ENCODE measurements at regions not wholly inside any gene's neighbourhood (a gene's known extent, or its start where the extent isn't known, plus 50 kb on each side); places are given as distances from the start of the nearest gene placed in this dataset.

DNA sequence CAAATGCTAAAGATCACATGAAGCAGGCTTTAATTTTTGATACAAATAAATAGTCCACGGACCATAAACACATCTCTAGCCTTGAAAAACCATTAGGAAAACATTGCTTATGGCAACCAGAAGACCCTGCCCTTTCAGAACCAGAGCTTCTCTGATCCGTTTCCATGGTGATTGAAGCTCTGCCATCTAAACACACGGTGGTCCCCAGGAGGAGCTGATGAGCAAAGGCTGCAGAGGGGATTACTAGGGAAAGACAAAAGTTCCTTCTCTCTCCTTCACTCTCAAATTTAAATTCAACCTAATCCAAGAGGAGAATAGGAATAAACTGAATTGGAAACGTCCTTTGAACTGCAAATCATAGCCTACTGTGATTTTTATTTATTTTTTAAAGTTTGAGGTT is 122.0 kb upstream of the ATP10A start:
- H3K4ac ChIP-seq (ENCODE audit: low read depth, low read length) = no peak overlapping the region
- peak; percentile 11 for DNase-seq
- H4K5ac ChIP-seq (ENCODE audit: low read length) = no peak overlapping the region
- no peak overlapping the region for H2BK5ac ChIP-seq (ENCODE audit: low read length)
- H3K18ac ChIP-seq (ENCODE audit: low read length) = no peak overlapping the region
- H3K4me1 ChIP-seq (ENCODE audit: control insufficient read depth, low read depth, low read length) = no peaks in the 10 kb centered on the region
- no peak overlapping the region for H3K23ac ChIP-seq (ENCODE audit: low read length)
- no peaks in the 10 kb centered on the region for H3K79me2 ChIP-seq (ENCODE audit: control insufficient read depth, insufficient read depth, low read length)
- no peak overlapping the region for H3K4me3 ChIP-seq (ENCODE audit: low read length)
- WGBS (ENCODE audit: extremely low coverage, insufficient coverage, low lambda C conversion rate) = no CpG with 5 or more reads among the region's 4 CpGs
- H2BK15ac ChIP-seq (replicated peaks; ENCODE audit: low read depth) = no peak overlapping the region
- H3K79me1 ChIP-seq (ENCODE audit: low read length) = no peaks in the 10 kb centered on the region
- no peak overlapping the region for H4K8ac ChIP-seq (ENCODE audit: low read depth, low read length)
- no peak overlapping the region for H3K27ac ChIP-seq (ENCODE audit: low read depth, low read length)
- H3K27me3 ChIP-seq (ENCODE audit: insufficient read depth, low read length, poor library complexity) = no peaks in the 10 kb centered on the region
- no peak overlapping the region for H3K9ac ChIP-seq (ENCODE audit: low read length)
- no peak overlapping the region for H2AK5ac ChIP-seq (ENCODE audit: low read length)
- H3K4me2 ChIP-seq (ENCODE audit: low read length) = no peak overlapping the region
- no peak overlapping the region for H3K56ac ChIP-seq (ENCODE audit: low read length)
- no peak overlapping the region for H2BK120ac ChIP-seq (ENCODE audit: low read depth, low read length)
- H3K36me3 ChIP-seq (ENCODE audit: control insufficient read depth, insufficient read depth, low read length) = no peaks in the 10 kb centered on the region

DNA sequence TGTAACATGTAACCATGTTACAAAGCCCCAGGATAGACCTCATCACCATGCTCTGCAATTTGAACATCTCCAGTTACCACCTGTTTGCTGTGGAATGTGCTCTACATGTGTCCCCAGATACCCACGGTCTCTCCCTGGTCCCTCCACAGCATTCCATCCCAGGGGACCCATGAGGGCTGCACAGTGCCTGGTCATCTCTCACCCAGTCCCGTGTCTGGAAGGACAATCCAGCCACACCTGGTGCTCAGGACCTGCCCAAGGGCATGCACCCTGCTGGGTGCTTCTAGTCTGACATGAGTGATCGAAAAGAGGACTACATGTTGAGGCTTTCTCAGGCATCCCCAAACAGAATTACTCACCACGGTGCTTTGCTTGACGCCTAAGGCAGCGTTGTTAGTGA is 119.6 kb upstream of the ATP10A start:
- H2BK5ac ChIP-seq (ENCODE audit: low read length) = no peak overlapping the region
- H3K4me3 ChIP-seq (ENCODE audit: low read length) = no peak overlapping the region
- H3K79me2 ChIP-seq (ENCODE audit: control insufficient read depth, insufficient read depth, low read length) = no peaks in the 10 kb centered on the region
- H3K4me1 ChIP-seq (ENCODE audit: control insufficient read depth, low read depth, low read length) = no peaks in the 10 kb centered on the region
- no peak overlapping the region for H3K23ac ChIP-seq (ENCODE audit: low read length)
- no peaks in the 10 kb centered on the region for H3K79me1 ChIP-seq (ENCODE audit: low read length)
- H3K4ac ChIP-seq (ENCODE audit: low read depth, low read length) = no peak overlapping the region
- no peak for DNase-seq
- H3K9ac ChIP-seq (ENCODE audit: low read length) = no peak overlapping the region
- no CpG with 5 or more reads among the region's 6 CpGs for WGBS (ENCODE audit: extremely low coverage, insufficient coverage, low lambda C conversion rate)
- no peak overlapping the region for H3K56ac ChIP-seq (ENCODE audit: low read length)
- no peak overlapping the region for H3K18ac ChIP-seq (ENCODE audit: low read length)
- H2BK15ac ChIP-seq (replicated peaks; ENCODE audit: low read depth) = no peak overlapping the region
- no peaks in the 10 kb centered on the region for H3K27me3 ChIP-seq (ENCODE audit: insufficient read depth, low read length, poor library complexity)
- H3K4me2 ChIP-seq (ENCODE audit: low read length) = no peak overlapping the region
- H4K8ac ChIP-seq (ENCODE audit: low read depth, low read length) = no peak overlapping the region
- no peak overlapping the region for H2AK5ac ChIP-seq (ENCODE audit: low read length)
- no peak overlapping the region for H2BK120ac ChIP-seq (ENCODE audit: low read depth, low read length)
- H4K5ac ChIP-seq (ENCODE audit: low read length) = no peak overlapping the region
- no peak overlapping the region for H3K27ac ChIP-seq (ENCODE audit: low read depth, low read length)
- H3K36me3 ChIP-seq (ENCODE audit: control insufficient read depth, insufficient read depth, low read length) = no peaks in the 10 kb centered on the region

DNA sequence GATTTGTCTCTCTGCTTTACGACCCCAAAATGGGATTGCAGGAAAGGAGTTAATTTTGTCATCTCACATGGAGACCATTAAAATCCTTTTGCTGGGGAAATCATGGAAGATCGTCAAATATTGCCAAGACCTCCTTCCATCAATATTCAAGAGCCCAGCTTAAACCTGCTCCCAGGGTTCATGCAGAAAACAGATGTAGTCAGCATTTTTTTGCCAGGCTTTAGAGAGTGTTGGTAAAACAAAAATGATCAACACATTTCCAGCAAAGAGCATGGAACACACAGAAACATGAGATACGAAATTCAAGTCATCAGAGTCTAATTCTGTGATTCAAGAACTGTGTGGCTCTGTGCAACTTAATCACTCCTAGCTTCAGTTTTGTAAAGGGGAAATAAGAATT is 118.0 kb upstream of the ATP10A start:
- no CpG with 5 or more reads among the region's 3 CpGs for WGBS (ENCODE audit: extremely low coverage, insufficient coverage, low lambda C conversion rate)
- H3K36me3 ChIP-seq (ENCODE audit: control insufficient read depth, insufficient read depth, low read length) = no peaks in the 10 kb centered on the region
- H3K27ac ChIP-seq (ENCODE audit: low read depth, low read length) = no peak overlapping the region
- no peak overlapping the region for H3K23ac ChIP-seq (ENCODE audit: low read length)
- H3K9ac ChIP-seq (ENCODE audit: low read length) = no peak overlapping the region
- H3K4me3 ChIP-seq (ENCODE audit: low read length) = no peak overlapping the region
- no peak overlapping the region for H3K4me2 ChIP-seq (ENCODE audit: low read length)
- no peaks in the 10 kb centered on the region for H3K27me3 ChIP-seq (ENCODE audit: insufficient read depth, low read length, poor library complexity)
- no peak for DNase-seq
- H2BK5ac ChIP-seq (ENCODE audit: low read length) = no peak overlapping the region
- no peak overlapping the region for H3K56ac ChIP-seq (ENCODE audit: low read length)
- H2AK5ac ChIP-seq (ENCODE audit: low read length) = no peak overlapping the region
- H4K5ac ChIP-seq (ENCODE audit: low read length) = no peak overlapping the region
- H3K4ac ChIP-seq (ENCODE audit: low read depth, low read length) = no peak overlapping the region
- no peaks in the 10 kb centered on the region for H3K79me1 ChIP-seq (ENCODE audit: low read length)
- no peak overlapping the region for H4K8ac ChIP-seq (ENCODE audit: low read depth, low read length)
- no peaks in the 10 kb centered on the region for H3K4me1 ChIP-seq (ENCODE audit: control insufficient read depth, low read depth, low read length)
- no peaks in the 10 kb centered on the region for H3K79me2 ChIP-seq (ENCODE audit: control insufficient read depth, insufficient read depth, low read length)
- no peak overlapping the region for H3K18ac ChIP-seq (ENCODE audit: low read length)
- no peak overlapping the region for H2BK120ac ChIP-seq (ENCODE audit: low read depth, low read length)
- H2BK15ac ChIP-seq (replicated peaks; ENCODE audit: low read depth) = no peak overlapping the region

DNA sequence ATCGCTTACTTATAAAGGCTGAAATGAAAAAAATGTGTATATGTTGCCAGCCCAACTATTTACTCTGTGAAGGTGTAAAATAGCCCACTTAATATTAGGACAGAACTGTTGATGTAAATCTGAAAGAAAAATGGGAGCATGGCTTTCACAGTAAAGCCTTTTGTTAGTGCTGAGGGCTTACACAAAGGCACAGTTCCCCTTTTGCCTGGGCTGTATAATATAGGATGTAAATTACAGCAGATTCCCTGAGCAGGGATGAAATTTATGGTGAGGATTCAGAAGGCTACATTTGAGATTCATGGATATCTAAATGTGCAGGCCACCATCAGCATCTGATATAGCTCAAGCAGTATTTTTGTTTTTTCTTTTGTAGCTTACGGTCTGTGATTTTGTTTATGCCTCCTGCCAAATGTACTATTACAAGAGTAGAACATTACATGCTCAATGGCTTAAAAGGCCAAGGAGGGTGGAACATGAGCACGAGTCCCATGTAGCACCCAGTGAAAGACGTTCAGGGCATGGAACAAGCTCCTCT is 109.1 kb upstream of the ATP10A start:
- Histone ChIP-seq H3K56ac (ENCODE audit: low read length) (no peak overlapping the region), H2BK5ac (ENCODE audit: low read length) (no peak overlapping the region), H3K4me3 (ENCODE audit: low read length) (no peak overlapping the region), H2BK120ac (ENCODE audit: low read depth, low read length) (no peak overlapping the region), H3K4ac (ENCODE audit: low read depth, low read length) (no peak overlapping the region), H3K79me2 (ENCODE audit: control insufficient read depth, insufficient read depth, low read length) (no peaks in the 10 kb centered on the region), H3K79me1 (ENCODE audit: low read length) (no peaks in the 10 kb centered on the region), H3K27ac (ENCODE audit: low read depth, low read length) (no peak overlapping the region), H3K36me3 (ENCODE audit: control insufficient read depth, insufficient read depth, low read length) (no peaks in the 10 kb centered on the region), H3K4me2 (ENCODE audit: low read length) (no peak overlapping the region), H2BK15ac (replicated peaks; ENCODE audit: low read depth) (no peak overlapping the region), H3K27me3 (ENCODE audit: insufficient read depth, low read length, poor library complexity) (no peaks in the 10 kb centered on the region), H4K8ac (ENCODE audit: low read depth, low read length) (no peak overlapping the region), H3K4me1 (ENCODE audit: control insufficient read depth, low read depth, low read length) (no peaks in the 10 kb centered on the region), H2AK5ac (ENCODE audit: low read length) (no peak overlapping the region), H3K18ac (ENCODE audit: low read length) (no peak overlapping the region), H4K5ac (ENCODE audit: low read length) (no peak overlapping the region), H3K9ac (ENCODE audit: low read length) (no peak overlapping the region), H3K23ac (ENCODE audit: low read length) (no peak overlapping the region)
- no peak for DNase-seq
- no CpG with 5 or more reads among the region's 4 CpGs for WGBS (ENCODE audit: extremely low coverage, insufficient coverage, low lambda C conversion rate)

DNA sequence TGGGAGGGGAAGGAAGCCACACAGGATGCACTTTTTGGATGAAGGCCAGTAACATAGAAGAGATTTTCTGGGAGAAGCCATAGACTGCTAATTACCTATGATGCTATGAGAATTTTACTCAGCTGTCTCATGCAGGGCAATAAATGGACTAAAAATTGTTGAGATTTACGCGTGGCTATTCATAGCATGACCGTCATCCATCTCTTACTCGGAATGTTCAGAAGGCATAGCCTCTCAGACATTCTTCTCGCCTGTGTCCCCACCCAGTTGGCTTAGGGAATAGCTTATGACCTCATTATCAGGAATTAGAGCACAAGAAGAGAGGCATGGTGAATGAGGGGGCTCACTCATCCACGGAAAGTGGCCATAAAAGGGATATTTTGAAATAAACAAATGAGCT is 107.9 kb upstream of the ATP10A start:
- H4K5ac ChIP-seq (ENCODE audit: low read length) = no peak overlapping the region
- H3K79me1 ChIP-seq (ENCODE audit: low read length) = no peaks in the 10 kb centered on the region
- no peak overlapping the region for H3K56ac ChIP-seq (ENCODE audit: low read length)
- H2BK5ac ChIP-seq (ENCODE audit: low read length) = no peak overlapping the region
- H3K9ac ChIP-seq (ENCODE audit: low read length) = no peak overlapping the region
- H3K36me3 ChIP-seq (ENCODE audit: control insufficient read depth, insufficient read depth, low read length) = no peaks in the 10 kb centered on the region
- no peaks in the 10 kb centered on the region for H3K4me1 ChIP-seq (ENCODE audit: control insufficient read depth, low read depth, low read length)
- H3K79me2 ChIP-seq (ENCODE audit: control insufficient read depth, insufficient read depth, low read length) = no peaks in the 10 kb centered on the region
- H4K8ac ChIP-seq (ENCODE audit: low read depth, low read length) = no peak overlapping the region
- no peak overlapping the region for H2AK5ac ChIP-seq (ENCODE audit: low read length)
- H3K4ac ChIP-seq (ENCODE audit: low read depth, low read length) = no peak overlapping the region
- no peak overlapping the region for H2BK120ac ChIP-seq (ENCODE audit: low read depth, low read length)
- no CpG with 5 or more reads among the region's 6 CpGs for WGBS (ENCODE audit: extremely low coverage, insufficient coverage, low lambda C conversion rate)
- no peak overlapping the region for H3K4me2 ChIP-seq (ENCODE audit: low read length)
- H3K27me3 ChIP-seq (ENCODE audit: insufficient read depth, low read length, poor library complexity) = no peaks in the 10 kb centered on the region
- no peak overlapping the region for H3K4me3 ChIP-seq (ENCODE audit: low read length)
- H3K27ac ChIP-seq (ENCODE audit: low read depth, low read length) = no peak overlapping the region
- H3K23ac ChIP-seq (ENCODE audit: low read length) = no peak overlapping the region
- H3K18ac ChIP-seq (ENCODE audit: low read length) = no peak overlapping the region
- no peak overlapping the region for H2BK15ac ChIP-seq (replicated peaks; ENCODE audit: low read depth)
- no peak for DNase-seq

DNA sequence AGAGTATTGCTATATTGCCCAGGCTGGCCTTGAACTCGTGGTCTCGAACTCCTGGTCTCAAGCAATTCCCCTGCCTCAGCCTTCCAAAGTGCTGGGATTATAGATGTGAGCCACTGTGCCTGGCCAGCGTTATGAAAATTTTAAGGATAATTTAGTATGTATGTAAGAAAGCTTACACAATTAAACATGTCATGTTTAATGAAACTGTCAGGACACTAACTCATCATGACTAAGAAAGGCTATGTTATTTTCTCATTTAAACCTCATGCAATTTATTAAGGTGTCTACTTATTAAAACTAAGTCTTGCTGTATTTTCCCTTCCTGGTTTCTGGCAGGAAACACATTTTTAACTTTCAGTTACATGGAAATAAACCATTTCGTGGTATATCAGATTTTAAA is 106.8 kb upstream of the ATP10A start:
- no peak overlapping the region for H3K27ac ChIP-seq (ENCODE audit: low read depth, low read length)
- DNase-seq = no peak
- H3K9ac ChIP-seq (ENCODE audit: low read length) = no peak overlapping the region
- H2AK5ac ChIP-seq (ENCODE audit: low read length) = no peak overlapping the region
- no peak overlapping the region for H3K4ac ChIP-seq (ENCODE audit: low read depth, low read length)
- H3K56ac ChIP-seq (ENCODE audit: low read length) = no peak overlapping the region
- H3K23ac ChIP-seq (ENCODE audit: low read length) = no peak overlapping the region
- no peaks in the 10 kb centered on the region for H3K4me1 ChIP-seq (ENCODE audit: control insufficient read depth, low read depth, low read length)
- H4K5ac ChIP-seq (ENCODE audit: low read length) = no peak overlapping the region
- no CpG with 5 or more reads among the region's 4 CpGs for WGBS (ENCODE audit: extremely low coverage, insufficient coverage, low lambda C conversion rate)
- no peak overlapping the region for H3K4me3 ChIP-seq (ENCODE audit: low read length)
- no peaks in the 10 kb centered on the region for H3K79me2 ChIP-seq (ENCODE audit: control insufficient read depth, insufficient read depth, low read length)
- no peaks in the 10 kb centered on the region for H3K79me1 ChIP-seq (ENCODE audit: low read length)
- H3K18ac ChIP-seq (ENCODE audit: low read length) = no peak overlapping the region
- H3K4me2 ChIP-seq (ENCODE audit: low read length) = no peak overlapping the region
- H2BK15ac ChIP-seq (replicated peaks; ENCODE audit: low read depth) = no peak overlapping the region
- no peak overlapping the region for H4K8ac ChIP-seq (ENCODE audit: low read depth, low read length)
- H2BK120ac ChIP-seq (ENCODE audit: low read depth, low read length) = no peak overlapping the region
- no peaks in the 10 kb centered on the region for H3K27me3 ChIP-seq (ENCODE audit: insufficient read depth, low read length, poor library complexity)
- no peak overlapping the region for H2BK5ac ChIP-seq (ENCODE audit: low read length)
- no peaks in the 10 kb centered on the region for H3K36me3 ChIP-seq (ENCODE audit: control insufficient read depth, insufficient read depth, low read length)
